ENCODE measurements at regions not wholly inside any gene's neighbourhood (a gene's known extent, or its start where the extent isn't known, plus 50 kb on each side); places are given as distances from the start of the nearest gene placed in this dataset.
"Not testable (repeated sequence)": the region's sequence is repeated elsewhere in the genome, so short reads cannot be mapped to it uniquely, and the experiment has no call there.

DNA sequence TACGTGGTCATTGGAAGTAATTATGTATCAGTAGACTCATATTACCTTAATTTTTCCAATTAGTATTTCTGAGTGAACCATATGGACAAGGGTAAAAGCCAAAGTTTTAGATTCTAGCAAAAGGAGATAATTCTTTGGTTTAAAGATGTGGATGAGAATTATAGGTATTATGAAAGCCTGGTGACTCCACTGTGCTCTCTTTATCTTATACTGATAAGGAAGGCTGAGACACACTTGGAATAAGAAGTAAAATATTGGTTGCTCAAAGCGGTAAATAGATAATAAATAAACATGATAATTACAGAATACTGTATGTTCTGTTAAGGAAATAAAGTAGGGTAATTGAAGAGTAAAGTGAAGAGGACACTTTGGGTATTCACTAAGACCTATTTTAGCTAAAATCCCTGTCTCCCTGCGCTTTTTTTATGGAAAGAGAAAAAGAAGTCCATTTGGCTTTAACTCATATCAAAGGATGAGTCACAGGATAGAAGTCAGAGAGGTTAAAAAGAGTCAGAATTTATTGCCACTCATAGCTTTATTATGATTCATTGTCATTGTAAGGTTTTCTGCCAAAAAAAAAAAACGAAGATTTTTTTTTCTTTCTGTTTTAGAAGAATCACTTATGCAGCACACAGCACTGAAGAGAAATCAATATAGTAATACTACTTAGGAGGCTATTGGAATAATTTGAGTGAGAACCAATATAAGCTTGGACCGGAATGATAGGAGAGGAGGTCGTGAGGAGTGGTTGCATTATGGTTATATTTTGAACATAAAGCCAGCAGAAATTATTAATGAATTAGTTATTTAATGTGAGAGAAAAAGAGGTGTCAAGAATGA is 2463.1 kb downstream of the ARAP2 start:
- Histone ChIP-seq H3K4me1 (ENCODE audit: insufficient read depth, low read length) (no peaks in the 10 kb centered on the region), H3K9me3 (ENCODE audit: control insufficient read depth, insufficient read depth, low read length) (no peaks in the 10 kb centered on the region), H3K36me3 (ENCODE audit: insufficient read depth, low read length) (no peaks in the 10 kb centered on the region), H3K9ac (ENCODE audit: low read depth, low read length) (no peak overlapping the region)

- Histone ChIP-seq H3K9ac (ENCODE audit: low read depth, low read length) (no peak overlapping the region), H3K36me3 (ENCODE audit: insufficient read depth, low read length) (no peaks in the 10 kb centered on the region), H3K9me3 (ENCODE audit: control insufficient read depth, insufficient read depth, low read length) (no peaks in the 10 kb centered on the region), H3K4me1 (ENCODE audit: insufficient read depth, low read length) (no peaks in the 10 kb centered on the region)
Observed at GRCh38 chr4:33785843-33786242, 2458.5 kb downstream of the ARAP2 start.

- Histone ChIP-seq H3K9ac (ENCODE audit: low read depth, low read length) (no peak overlapping the region), H3K36me3 (ENCODE audit: insufficient read depth, low read length) (no peaks in the 10 kb centered on the region), H3K4me1 (ENCODE audit: insufficient read depth, low read length) (no peaks in the 10 kb centered on the region), H3K9me3 (ENCODE audit: control insufficient read depth, insufficient read depth, low read length) (no peaks in the 10 kb centered on the region)
Observed at GRCh38 chr4:33802578-33802977, 2441.7 kb downstream of the ARAP2 start.

GRCh38 chr4:33825685-33826084 is 2418.6 kb downstream of the ARAP2 start:
- Histone ChIP-seq H3K4me1 (ENCODE audit: insufficient read depth, low read length) (no peaks in the 10 kb centered on the region), H3K9ac (ENCODE audit: low read depth, low read length) (no peak overlapping the region), H3K36me3 (ENCODE audit: insufficient read depth, low read length) (no peaks in the 10 kb centered on the region), H3K9me3 (ENCODE audit: control insufficient read depth, insufficient read depth, low read length) (no peaks in the 10 kb centered on the region)

DNA sequence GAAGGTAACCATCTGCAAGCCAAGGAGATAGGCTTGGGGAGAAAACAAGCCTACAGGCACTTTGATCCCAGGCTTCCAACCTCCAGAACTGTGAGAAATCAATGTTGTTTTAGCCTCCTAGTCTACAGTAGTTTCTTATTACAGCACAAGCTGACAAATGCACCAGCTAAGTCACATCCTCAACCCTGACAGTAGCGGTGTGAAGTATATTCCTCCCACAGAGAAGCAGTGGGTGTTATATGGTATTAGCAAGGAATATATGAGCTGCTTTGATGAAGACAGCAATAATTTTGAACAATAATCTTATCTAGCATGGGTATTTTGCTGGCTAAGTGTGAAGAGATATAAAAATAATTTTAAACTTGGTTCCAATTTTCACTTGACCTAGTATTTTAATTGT is 2415.0 kb downstream of the ARAP2 start:
- H3K36me3 ChIP-seq (ENCODE audit: insufficient read depth, low read length); H3K9ac ChIP-seq (ENCODE audit: low read depth, low read length); H3K4me1 ChIP-seq (ENCODE audit: insufficient read depth, low read length); H3K9me3 ChIP-seq (ENCODE audit: control insufficient read depth, insufficient read depth, low read length): not testable (repeated sequence)

GRCh38 chr4:33831442-33832066 is 2412.8 kb downstream of the ARAP2 start:
- Histone ChIP-seq H3K4me1 (ENCODE audit: insufficient read depth, low read length) (no peaks in the 10 kb centered on the region), H3K9ac (ENCODE audit: low read depth, low read length) (no peak overlapping the region), H3K9me3 (ENCODE audit: control insufficient read depth, insufficient read depth, low read length) (no peaks in the 10 kb centered on the region), H3K36me3 (ENCODE audit: insufficient read depth, low read length) (no peaks in the 10 kb centered on the region)

DNA sequence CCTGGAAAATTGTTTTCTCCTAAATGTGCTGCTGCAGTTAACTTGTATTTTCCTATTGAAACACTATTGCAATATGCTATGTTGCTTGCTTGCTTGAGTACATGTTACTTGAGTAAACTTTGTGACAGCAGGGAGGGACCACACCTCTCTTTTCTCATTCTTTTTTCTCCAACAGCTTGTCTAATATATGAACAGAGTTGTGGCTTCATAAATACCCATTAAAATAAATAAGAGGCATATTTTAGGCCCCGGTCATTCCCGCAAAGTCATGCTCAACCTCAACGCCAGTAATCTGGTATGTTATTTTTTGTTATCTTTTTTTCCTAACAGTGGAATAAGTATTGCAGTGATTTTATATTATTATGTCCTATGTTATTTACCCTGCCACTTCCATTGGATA is 2408.6 kb downstream of the ARAP2 start:
- H3K9me3 ChIP-seq (ENCODE audit: control insufficient read depth, insufficient read depth, low read length); H3K4me1 ChIP-seq (ENCODE audit: insufficient read depth, low read length); H3K9ac ChIP-seq (ENCODE audit: low read depth, low read length); H3K36me3 ChIP-seq (ENCODE audit: insufficient read depth, low read length): not testable (repeated sequence)

DNA sequence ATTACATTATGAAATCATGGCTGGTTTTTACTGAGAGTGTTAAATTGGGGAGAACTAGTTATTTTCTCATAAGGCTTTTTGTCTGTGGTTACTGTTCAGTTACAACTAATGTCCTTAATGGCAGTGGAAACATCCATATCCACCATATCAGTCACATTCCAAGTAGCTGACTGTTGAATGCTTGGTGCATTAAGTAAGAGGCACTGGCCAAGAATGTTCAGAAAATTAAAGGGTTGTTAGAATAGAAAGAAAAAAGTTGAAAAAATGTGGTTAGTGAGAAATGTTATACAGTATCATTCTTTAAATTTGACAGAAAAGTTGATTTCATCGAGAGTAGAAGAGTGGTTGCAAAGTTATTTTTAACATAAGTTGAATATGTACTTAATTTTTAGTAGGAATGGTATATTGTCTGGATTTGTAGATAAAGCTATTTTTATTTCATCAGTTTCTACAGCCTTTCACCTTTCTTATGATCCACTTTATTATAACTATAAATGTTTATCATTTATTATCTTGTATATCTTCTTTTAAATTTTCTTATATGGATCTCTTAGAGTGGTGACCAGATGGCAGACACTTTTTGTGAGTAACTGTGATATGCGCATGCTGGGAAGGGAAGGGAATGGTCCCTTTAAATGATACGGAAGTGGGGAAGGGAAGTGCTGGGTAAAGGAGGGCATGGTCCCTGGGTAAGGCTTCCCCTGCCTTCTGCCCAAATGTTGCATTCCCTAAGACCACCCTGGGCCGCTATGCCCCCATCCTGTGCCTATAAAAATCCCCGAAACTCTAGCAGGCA is 2407.1 kb downstream of the ARAP2 start:
- no peak overlapping the region for H3K9ac ChIP-seq (ENCODE audit: low read depth, low read length)
- no peaks in the 10 kb centered on the region for H3K36me3 ChIP-seq (ENCODE audit: insufficient read depth, low read length)
- H3K4me1 ChIP-seq (ENCODE audit: insufficient read depth, low read length) = no peaks in the 10 kb centered on the region; the same call in 1 of the 2 replicates
- no peaks in the 10 kb centered on the region for H3K9me3 ChIP-seq (ENCODE audit: control insufficient read depth, insufficient read depth, low read length)

- Histone ChIP-seq H3K36me3 (ENCODE audit: insufficient read depth, low read length) (no peaks in the 10 kb centered on the region), H3K4me1 (ENCODE audit: insufficient read depth, low read length) (no peaks in the 10 kb centered on the region; the same call in 1 of the 2 replicates), H3K9me3 (ENCODE audit: control insufficient read depth, insufficient read depth, low read length) (no peaks in the 10 kb centered on the region), H3K9ac (ENCODE audit: low read depth, low read length) (no peak overlapping the region)
Observed at GRCh38 chr4:33841120-33841519, 2403.2 kb downstream of the ARAP2 start.

GRCh38 chr4:33850371-33850902 is 2393.9 kb downstream of the ARAP2 start:
- no peak overlapping the region for H3K9ac ChIP-seq (ENCODE audit: low read depth, low read length)
- H3K9me3 ChIP-seq (ENCODE audit: control insufficient read depth, insufficient read depth, low read length) = peaks cover 4% of the 10 kb centered on the region; the same call in 1 of the 2 replicates
- H3K4me1 ChIP-seq (ENCODE audit: insufficient read depth, low read length) = no peaks in the 10 kb centered on the region

DNA sequence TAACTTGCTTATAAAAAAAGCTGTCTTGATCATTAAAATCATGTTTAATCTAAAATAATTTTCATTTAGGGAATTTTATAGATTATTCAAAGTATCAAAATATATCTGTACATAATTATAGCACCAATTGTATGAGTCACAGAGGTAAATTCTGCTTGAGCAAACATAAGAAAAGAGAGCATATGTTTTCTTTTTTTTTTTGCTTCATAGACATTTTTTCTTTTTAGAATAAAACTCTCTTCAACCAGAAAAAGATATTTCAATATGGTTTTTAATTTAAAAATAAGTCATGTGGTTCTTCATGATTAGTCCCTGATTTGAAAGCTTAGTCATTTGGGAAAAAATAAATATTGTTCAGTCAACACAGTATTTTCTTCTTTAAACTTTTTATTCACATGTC is 2390.6 kb downstream of the ARAP2 start:
- not testable (repeated sequence) for H3K4me1 ChIP-seq (ENCODE audit: insufficient read depth, low read length); H3K9me3 ChIP-seq (ENCODE audit: control insufficient read depth, insufficient read depth, low read length); H3K36me3 ChIP-seq (ENCODE audit: insufficient read depth, low read length); H3K9ac ChIP-seq (ENCODE audit: low read depth, low read length)

More at GRCh38 chr4:33850371-33850902, 2393.9 kb downstream of the ARAP2 start:
- no peaks in the 10 kb centered on the region for H3K36me3 ChIP-seq (ENCODE audit: insufficient read depth, low read length)

DNA sequence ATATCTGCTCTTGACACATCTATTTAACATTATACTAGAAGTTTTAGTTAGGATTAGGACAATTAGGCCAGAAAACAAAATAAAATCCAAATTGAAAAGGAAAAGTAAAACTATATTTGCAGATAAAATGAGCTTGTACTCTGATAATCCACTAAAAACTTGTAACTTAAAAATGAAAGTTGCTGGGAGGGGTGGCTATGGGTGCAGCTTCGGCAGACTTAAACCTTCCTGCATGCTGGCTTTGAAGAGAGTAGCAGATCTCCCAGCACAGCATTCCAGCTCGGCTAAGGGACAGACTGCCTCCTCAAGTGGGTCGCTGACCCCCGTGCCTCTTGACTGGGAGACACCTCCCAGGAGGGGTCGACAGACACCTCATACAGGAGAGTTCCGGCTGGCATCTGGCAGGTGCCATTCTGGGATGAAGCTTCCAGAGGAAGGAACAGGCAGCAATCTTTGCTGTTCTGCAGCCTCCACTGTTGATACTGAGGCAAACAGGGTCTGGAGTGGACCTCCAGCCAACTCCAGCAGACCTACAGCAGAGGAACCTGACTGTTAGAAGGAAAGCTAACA is 2379.9 kb downstream of the ARAP2 start:
- no peaks in the 10 kb centered on the region for H3K36me3 ChIP-seq (ENCODE audit: insufficient read depth, low read length)
- no peak overlapping the region for H3K9ac ChIP-seq (ENCODE audit: low read depth, low read length)
- no peaks in the 10 kb centered on the region for H3K4me1 ChIP-seq (ENCODE audit: insufficient read depth, low read length)
- H3K9me3 ChIP-seq (ENCODE audit: control insufficient read depth, insufficient read depth, low read length) = no peaks in the 10 kb centered on the region

- Histone ChIP-seq H3K4me1 (ENCODE audit: insufficient read depth, low read length) (no peaks in the 10 kb centered on the region), H3K9me3 (ENCODE audit: control insufficient read depth, insufficient read depth, low read length) (no peaks in the 10 kb centered on the region), H3K36me3 (ENCODE audit: insufficient read depth, low read length) (no peaks in the 10 kb centered on the region), H3K9ac (ENCODE audit: low read depth, low read length) (no peak overlapping the region)
Observed at GRCh38 chr4:33873791-33874190, 2370.5 kb downstream of the ARAP2 start.

- Histone ChIP-seq H3K9me3 (ENCODE audit: control insufficient read depth, insufficient read depth, low read length) (no peaks in the 10 kb centered on the region), H3K36me3 (ENCODE audit: insufficient read depth, low read length) (no peaks in the 10 kb centered on the region), H3K4me1 (ENCODE audit: insufficient read depth, low read length) (no peaks in the 10 kb centered on the region), H3K9ac (ENCODE audit: low read depth, low read length) (no peak overlapping the region)
Observed at GRCh38 chr4:33878710-33879109, 2365.6 kb downstream of the ARAP2 start.

All from ES-I3 (cell line).